ENCODE measurements at regions not wholly inside any gene's neighbourhood (a gene's known extent, or its start where the extent isn't known, plus 50 kb on each side); places are given as distances from the start of the nearest gene placed in this dataset.

- TF ChIP-seq, protein P1, sequence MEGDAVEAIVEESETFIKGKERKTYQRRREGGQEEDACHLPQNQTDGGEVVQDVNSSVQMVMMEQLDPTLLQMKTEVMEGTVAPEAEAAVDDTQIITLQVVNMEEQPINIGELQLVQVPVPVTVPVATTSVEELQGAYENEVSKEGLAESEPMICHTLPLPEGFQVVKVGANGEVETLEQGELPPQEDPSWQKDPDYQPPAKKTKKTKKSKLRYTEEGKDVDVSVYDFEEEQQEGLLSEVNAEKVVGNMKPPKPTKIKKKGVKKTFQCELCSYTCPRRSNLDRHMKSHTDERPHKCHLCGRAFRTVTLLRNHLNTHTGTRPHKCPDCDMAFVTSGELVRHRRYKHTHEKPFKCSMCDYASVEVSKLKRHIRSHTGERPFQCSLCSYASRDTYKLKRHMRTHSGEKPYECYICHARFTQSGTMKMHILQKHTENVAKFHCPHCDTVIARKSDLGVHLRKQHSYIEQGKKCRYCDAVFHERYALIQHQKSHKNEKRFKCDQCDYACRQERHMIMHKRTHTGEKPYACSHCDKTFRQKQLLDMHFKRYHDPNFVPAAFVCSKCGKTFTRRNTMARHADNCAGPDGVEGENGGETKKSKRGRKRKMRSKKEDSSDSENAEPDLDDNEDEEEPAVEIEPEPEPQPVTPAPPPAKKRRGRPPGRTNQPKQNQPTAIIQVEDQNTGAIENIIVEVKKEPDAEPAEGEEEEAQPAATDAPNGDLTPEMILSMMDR (IDR thresholded peaks at IDR 0.05) = no peak
- no peak for TF ChIP-seq POLR2A (IDR thresholded peaks at IDR 0.05)
Measured at GRCh38 chr20:12036142-12036541, 118.4 kb downstream of the BTBD3 start.
